CD8-positive, alpha-beta memory T cell (primary cell): ENCODE measurements at regions not wholly inside any gene's neighbourhood (a gene's known extent, or its start where the extent isn't known, plus 50 kb on each side); places are given as distances from the start of the nearest gene placed in this dataset.

Experiments used
- CTCF ChIA-PET: fragments of 350-600 bp; sonication (Branson Sonifier 250); formaldehyde crosslinking; loops from one replicate; lab custom pipeline; 2021; ENCODE audit warnings: antibody characterized with exemption; lab: Charles Lee
- POLR2A ChIA-PET: fragments of 350-600 bp; sonication (Branson Sonifier 250); formaldehyde crosslinking; loops from one replicate; lab custom pipeline; 2021; ENCODE audit warnings: antibody characterized with exemption; lab: Charles Lee
- DNase-seq, 5 donors: peaks; one replicate each; pipeline versions ENCODE4 v3.0.0 to v3.0.0-alpha.2; 2020 to 2022; ENCODE audit warnings: mixed read lengths in 1 of 5
- H3K27ac ChIP-seq: one replicate; pipeline ENCODE4 v1.7.0; 2013; ENCODE audit warnings: low read depth, mild to moderate bottlenecking, low read length, moderate library complexity
- H3K27me3 ChIP-seq: 2 replicates; pipeline ENCODE4 v1.7.0; 2013; ENCODE audit warnings: low read length, mild to moderate bottlenecking; ENCODE audit not compliant: insufficient read depth, poor library complexity, severe bottlenecking
- H3K36me3 ChIP-seq: 2 replicates; pipeline ENCODE4 v1.7.0; 2013; ENCODE audit warnings: mild to moderate bottlenecking, low read length, moderate library complexity; ENCODE audit not compliant: insufficient read depth
- H3K4me1 ChIP-seq: 2 replicates; pipeline ENCODE4 v1.7.0; 2013; ENCODE audit warnings: mild to moderate bottlenecking, low read length, moderate library complexity; ENCODE audit not compliant: insufficient read depth
- H3K4me3 ChIP-seq: 2 replicates; pipeline ENCODE4 v1.7.0; 2013; ENCODE audit warnings: mild to moderate bottlenecking, low read length
- H3K9me3 ChIP-seq: 2 replicates; pipeline ENCODE4 v1.7.0; 2013; ENCODE audit warnings: mild to moderate bottlenecking, low read length
- H3K27ac Mint-ChIP-seq, 8 donors: one replicate each; pipeline ENCODE4 v1.8.0; 2020 to 2021; ENCODE audit warnings: mixed read lengths in 8 of 8, mild to moderate bottlenecking in 6 of 8, inconsistent platforms in 3 of 8, moderate library complexity in 3 of 8
- H3K27me3 Mint-ChIP-seq, 2 donors: one replicate each; pipeline ENCODE4 v1.8.0; 2020 to 2021; ENCODE audit warnings: mixed read lengths in 2 of 2, mild to moderate bottlenecking in 1 of 2, moderate library complexity in 1 of 2
- H3K36me3 Mint-ChIP-seq, 3 donors: one replicate each; pipeline ENCODE4 v1.8.0; 2020 to 2021; ENCODE audit warnings: mixed read lengths in 3 of 3, inconsistent platforms in 1 of 3, mild to moderate bottlenecking in 1 of 3
- H3K4me1 Mint-ChIP-seq, 3 donors: one replicate each; pipeline ENCODE4 v1.8.0; 2020 to 2021; ENCODE audit warnings: mixed read lengths in 3 of 3, inconsistent platforms in 1 of 3, mild to moderate bottlenecking in 1 of 3
- H3K4me3 Mint-ChIP-seq, 7 donors: one replicate each; pipeline ENCODE4 v1.8.0; 2020 to 2021; ENCODE audit warnings: mixed read lengths in 7 of 7, mild to moderate bottlenecking in 6 of 7, moderate library complexity in 4 of 7, inconsistent platforms in 2 of 7
- H3K9me3 Mint-ChIP-seq, 5 donors: one replicate each; pipeline ENCODE4 v1.8.0; 2020 to 2022; ENCODE audit warnings: mixed read lengths in 5 of 5, mild to moderate bottlenecking in 3 of 5, moderate library complexity in 2 of 5, inconsistent platforms in 1 of 5

GRCh38 chr9:26266146-26266793, 588.0 kb upstream of the TUSC1 start:
- POLR2A ChIA-PET: no interaction called here
- CTCF ChIA-PET: no interaction called here
- Histone ChIP-seq H3K27ac (no peak overlapping the region), H3K9me3 (no peaks in the 10 kb centered on the region), H3K4me3 (no peak overlapping the region), H3K27me3 (no peaks in the 10 kb centered on the region), H3K4me1 (no peaks in the 10 kb centered on the region), H3K36me3 (no peaks in the 10 kb centered on the region)
- H3K36me3 Mint-ChIP-seq: no peaks in the 10 kb centered on the region
- H3K4me1 Mint-ChIP-seq: no peaks in the 10 kb centered on the region
- no peak overlapping the region for H3K4me3 Mint-ChIP-seq
- peaks cover 6 to 29% (median 11%) of the 10 kb centered on the region in 5 donors for H3K9me3 Mint-ChIP-seq
- no peak overlapping the region for H3K27ac Mint-ChIP-seq
- no peak for DNase-seq
- H3K27me3 Mint-ChIP-seq: no peaks in the 10 kb centered on the region

GRCh38 chr9:26264709-26265601, 586.7 kb upstream of the TUSC1 start:
- ChIA-PET CTCF (no interaction called here), POLR2A (no interaction called here)
- Histone ChIP-seq H3K27ac (no peak overlapping the region), H3K27me3 (no peaks in the 10 kb centered on the region), H3K9me3 (no peaks in the 10 kb centered on the region), H3K36me3 (no peaks in the 10 kb centered on the region), H3K4me3 (no peak overlapping the region), H3K4me1 (no peaks in the 10 kb centered on the region)
- H3K36me3 Mint-ChIP-seq: no peaks in the 10 kb centered on the region
- H3K4me3 Mint-ChIP-seq: no peak overlapping the region
- H3K27me3 Mint-ChIP-seq: no peaks in the 10 kb centered on the region
- no peak for DNase-seq
- no peak overlapping the region for H3K27ac Mint-ChIP-seq
- H3K4me1 Mint-ChIP-seq: no peaks in the 10 kb centered on the region
- H3K9me3 Mint-ChIP-seq: peaks cover 5 to 26% (median 8%) of the 10 kb centered on the region in 5 donors

- no peaks in the 10 kb centered on the region for H3K36me3 ChIP-seq
- H3K4me1 ChIP-seq: no peaks in the 10 kb centered on the region
- H3K27me3 Mint-ChIP-seq: no peaks in the 10 kb centered on the region
- H3K9me3 Mint-ChIP-seq: peaks cover 5 to 25% (median 8%) of the 10 kb centered on the region in 5 donors
- ChIA-PET POLR2A (no interaction called here), CTCF (no interaction called here)
- no peaks in the 10 kb centered on the region for H3K4me1 Mint-ChIP-seq
- no peak overlapping the region for H3K4me3 Mint-ChIP-seq
- no peaks in the 10 kb centered on the region for H3K27me3 ChIP-seq
- H3K36me3 Mint-ChIP-seq: no peaks in the 10 kb centered on the region
- H3K9me3 ChIP-seq: no peaks in the 10 kb centered on the region
- no peak for DNase-seq
- no peak overlapping the region for H3K4me3 ChIP-seq
- H3K27ac Mint-ChIP-seq: no peak overlapping the region
- no peak overlapping the region for H3K27ac ChIP-seq
These were observed 585.2 kb upstream of the TUSC1 start for GRCh38 chr9:26263478-26263877.

DNA sequence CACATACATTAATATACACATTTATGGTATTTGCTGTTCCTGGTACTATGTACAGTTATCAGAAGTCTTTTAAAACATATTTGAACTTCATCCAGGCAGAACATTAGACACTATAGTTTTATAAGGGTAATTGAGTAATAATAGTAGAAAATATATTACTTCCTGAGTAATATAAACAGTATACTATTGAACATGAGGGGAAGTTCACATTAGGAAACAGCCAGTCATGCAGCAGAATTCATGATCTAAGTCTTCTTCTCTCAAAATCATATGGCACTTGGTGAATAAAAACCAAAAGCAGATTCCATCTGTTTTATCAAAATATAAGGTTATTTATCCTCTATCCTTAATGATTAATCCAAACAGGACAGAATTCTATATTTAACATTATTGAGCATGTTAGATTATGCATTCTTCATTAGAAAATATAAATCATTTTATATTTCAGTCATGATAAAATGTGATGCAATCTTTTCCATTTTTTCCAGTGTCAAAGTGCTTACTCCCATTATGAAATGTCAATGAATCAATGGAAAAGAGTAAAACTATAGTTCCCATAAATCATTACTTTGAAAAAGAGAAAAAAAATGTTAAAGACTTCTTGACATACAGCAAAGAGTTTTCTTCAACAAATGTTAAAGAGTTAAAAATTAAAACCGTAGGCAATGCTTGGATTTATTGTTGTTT, 584.3 kb upstream of the TUSC1 start:
- Histone ChIP-seq H3K4me3 (no peak overlapping the region), H3K4me1 (no peaks in the 10 kb centered on the region), H3K9me3 (no peaks in the 10 kb centered on the region), H3K36me3 (no peaks in the 10 kb centered on the region), H3K27me3 (no peaks in the 10 kb centered on the region), H3K27ac (no peak overlapping the region)
- Mint-ChIP-seq H3K4me3 (no peak overlapping the region), H3K9me3 (peaks cover 5 to 29% (median 8%) of the 10 kb centered on the region in 5 donors), H3K27ac (no peak overlapping the region), H3K27me3 (no peaks in the 10 kb centered on the region), H3K4me1 (no peaks in the 10 kb centered on the region), H3K36me3 (no peaks in the 10 kb centered on the region)
- ChIA-PET POLR2A (no interaction called here), CTCF (no interaction called here)
- DNase-seq: no peak

DNA sequence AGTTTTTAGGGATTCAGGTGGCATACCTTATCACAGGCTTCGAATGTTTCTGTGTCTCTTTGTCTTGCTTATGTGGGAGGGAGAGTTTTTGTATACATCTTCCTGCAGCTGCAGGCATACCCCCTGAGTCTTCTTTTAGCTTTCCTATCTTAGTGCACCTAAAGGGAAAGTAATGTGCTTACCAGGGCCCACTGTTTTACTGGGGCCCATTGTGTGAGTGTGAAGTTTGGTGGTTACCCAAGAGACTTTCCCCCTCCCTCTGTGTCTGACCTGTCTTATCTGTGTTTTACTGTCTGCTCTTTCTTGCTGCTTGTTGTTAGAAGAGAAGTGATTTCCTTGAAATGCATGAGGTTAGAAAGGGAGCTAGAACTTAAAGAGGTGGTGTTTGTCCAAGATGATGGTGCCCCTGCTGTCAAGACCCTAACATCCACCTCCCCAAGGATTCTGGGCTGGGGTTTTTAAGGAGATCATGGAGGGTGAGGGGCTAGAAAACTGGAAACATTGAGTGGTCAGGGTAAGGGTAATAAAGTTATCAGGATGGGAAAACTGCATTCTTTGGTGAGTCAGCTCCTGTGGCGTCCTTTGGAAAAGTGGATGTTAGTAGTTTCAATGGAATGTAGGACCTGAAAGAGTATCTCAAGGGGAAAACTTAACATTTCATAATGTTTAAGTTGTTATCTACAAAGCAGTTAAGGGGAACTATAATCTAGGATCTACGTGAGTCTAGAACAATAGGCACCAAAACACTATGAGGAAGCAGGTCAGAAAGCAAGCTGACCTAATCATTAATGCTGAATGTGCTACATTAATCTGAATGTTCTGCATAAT, 583.5 kb upstream of the TUSC1 start:
- ChIA-PET CTCF (no interaction called here), POLR2A (no interaction called here)
- no peaks in the 10 kb centered on the region for H3K4me1 Mint-ChIP-seq
- Histone ChIP-seq H3K4me1 (no peaks in the 10 kb centered on the region), H3K27me3 (no peaks in the 10 kb centered on the region), H3K4me3 (no peak overlapping the region), H3K27ac (no peak overlapping the region), H3K36me3 (no peaks in the 10 kb centered on the region), H3K9me3 (no peaks in the 10 kb centered on the region)
- peaks cover 2 to 35% (median 11%) of the 10 kb centered on the region in 5 donors for H3K9me3 Mint-ChIP-seq
- DNase-seq: no peak
- H3K36me3 Mint-ChIP-seq: no peaks in the 10 kb centered on the region
- H3K27ac Mint-ChIP-seq: no peak overlapping the region
- no peaks in the 10 kb centered on the region for H3K27me3 Mint-ChIP-seq
- H3K4me3 Mint-ChIP-seq: no peak overlapping the region

GRCh38 chr9:26260238-26260637, 582.0 kb upstream of the TUSC1 start:
- H3K36me3 ChIP-seq: no peaks in the 10 kb centered on the region
- no peaks in the 10 kb centered on the region for H3K9me3 ChIP-seq
- no peaks in the 10 kb centered on the region for H3K4me1 ChIP-seq
- no peaks in the 10 kb centered on the region for H3K36me3 Mint-ChIP-seq
- no peak overlapping the region for H3K27ac Mint-ChIP-seq
- H3K4me1 Mint-ChIP-seq: no peaks in the 10 kb centered on the region
- DNase-seq: no peak
- no peaks in the 10 kb centered on the region for H3K27me3 Mint-ChIP-seq
- POLR2A ChIA-PET: no interaction called here
- CTCF ChIA-PET: no interaction called here
- no peak overlapping the region for H3K4me3 Mint-ChIP-seq
- no peaks in the 10 kb centered on the region for H3K27me3 ChIP-seq
- H3K27ac ChIP-seq: no peak overlapping the region
- H3K9me3 Mint-ChIP-seq: peaks cover 2 to 33% (median 9%) of the 10 kb centered on the region in 5 donors
- H3K4me3 ChIP-seq: no peak overlapping the region

GRCh38 chr9:26247861-26248260, 569.6 kb upstream of the TUSC1 start:
- Mint-ChIP-seq H3K4me3 (no peak overlapping the region), H3K4me1 (no peaks in the 10 kb centered on the region), H3K27me3 (no peaks in the 10 kb centered on the region), H3K27ac (no peak overlapping the region), H3K36me3 (no peaks in the 10 kb centered on the region), H3K9me3 (peaks cover 4 to 21% (median 11%) of the 10 kb centered on the region in 5 donors)
- no peaks in the 10 kb centered on the region for H3K4me1 ChIP-seq
- ChIA-PET POLR2A (no interaction called here), CTCF (no interaction called here)
- DNase-seq: no peak
- H3K4me3 ChIP-seq: no peak overlapping the region
- H3K27me3 ChIP-seq: no peaks in the 10 kb centered on the region
- no peaks in the 10 kb centered on the region for H3K9me3 ChIP-seq
- H3K36me3 ChIP-seq: no peaks in the 10 kb centered on the region
- H3K27ac ChIP-seq: no peak overlapping the region
